ENCODE measurements at regions not wholly inside any gene's neighbourhood (a gene's known extent, or its start where the extent isn't known, plus 50 kb on each side); places are given as distances from the start of the nearest gene placed in this dataset.

DNA sequence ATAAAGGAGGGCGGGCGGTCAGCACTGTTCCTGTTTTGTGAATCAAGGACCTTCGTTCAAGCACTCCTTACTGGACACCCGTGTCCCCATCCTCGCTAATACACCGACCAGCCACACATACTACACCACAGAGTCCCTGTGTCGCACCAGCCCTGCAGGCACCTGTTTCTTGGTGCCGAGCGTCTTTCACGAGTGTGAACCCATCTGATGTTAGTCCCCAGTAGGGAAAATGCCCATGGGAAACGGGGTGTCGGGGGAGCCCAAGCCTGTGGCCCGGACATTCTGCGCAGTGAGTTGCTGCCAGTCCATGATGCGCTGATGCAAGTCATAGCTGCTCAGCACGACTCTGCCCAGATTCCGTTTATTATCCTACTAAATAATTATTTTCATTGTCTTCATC is 74.7 kb downstream of the TTLL2 start:
- Histone ChIP-seq H2AFZ (ENCODE audit: low read depth) (no peak overlapping the region), H3K9me2 (no peaks in the 10 kb centered on the region), H4K20me1 (ENCODE audit: insufficient read depth) (no peaks in the 10 kb centered on the region), H3K79me2 (ENCODE audit: insufficient read depth) (no peaks in the 10 kb centered on the region), H3K27ac (ENCODE audit: low read depth in 2 of 2, low read length in 1 of 2) (no peak overlapping the region), H3F3A (replicated peaks; ENCODE audit: insufficient read depth) (no peaks in the 10 kb centered on the region), H3K9me3 (no peaks in the 10 kb centered on the region), H3K9ac (no peak overlapping the region), H3K4me1 (ENCODE audit: control insufficient read depth in 1 of 2, insufficient read depth in 2 of 2, low read depth in 1 of 2, low read length in 1 of 2) (no peaks in the 10 kb centered on the region), H3K36me3 (replicated peaks in 1 of 2; ENCODE audit: control insufficient read depth in 1 of 2, insufficient read depth in 2 of 2, low read length in 1 of 2) (no peaks in the 10 kb centered on the region), H3K27me3 (ENCODE audit: insufficient read depth) (no peaks in the 10 kb centered on the region), H3K4me3 (ENCODE audit: low read depth in 2 of 2, low read length in 1 of 2) (no peak overlapping the region), H3K4me2 (no peak overlapping the region)
- ChIA-PET POLR2A (no interaction called here), CTCF (no interaction called here)
- TF ChIP-seq RCOR1 (IDR thresholded peaks at IDR 0.05; ENCODE audit: low read length), result no peak
- TF ChIP-seq ELF1 (IDR thresholded peaks at IDR 0.05), result no peak
- TF ChIP-seq, protein P1, sequence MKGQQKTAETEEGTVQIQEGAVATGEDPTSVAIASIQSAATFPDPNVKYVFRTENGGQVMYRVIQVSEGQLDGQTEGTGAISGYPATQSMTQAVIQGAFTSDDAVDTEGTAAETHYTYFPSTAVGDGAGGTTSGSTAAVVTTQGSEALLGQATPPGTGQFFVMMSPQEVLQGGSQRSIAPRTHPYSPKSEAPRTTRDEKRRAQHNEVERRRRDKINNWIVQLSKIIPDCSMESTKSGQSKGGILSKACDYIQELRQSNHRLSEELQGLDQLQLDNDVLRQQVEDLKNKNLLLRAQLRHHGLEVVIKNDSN (IDR thresholded peaks at IDR 0.05; ENCODE audit: borderline replicate concordance, low read depth), result no peak
- no peak for TF ChIP-seq POLR2AphosphoS5 (IDR thresholded peaks at IDR 0.05; ENCODE audit: low read depth, low read length)
- TF ChIP-seq RAD21 (IDR thresholded peaks at IDR 0.05; ENCODE audit: low read length), result no peak
- TF ChIP-seq, protein P2, sequence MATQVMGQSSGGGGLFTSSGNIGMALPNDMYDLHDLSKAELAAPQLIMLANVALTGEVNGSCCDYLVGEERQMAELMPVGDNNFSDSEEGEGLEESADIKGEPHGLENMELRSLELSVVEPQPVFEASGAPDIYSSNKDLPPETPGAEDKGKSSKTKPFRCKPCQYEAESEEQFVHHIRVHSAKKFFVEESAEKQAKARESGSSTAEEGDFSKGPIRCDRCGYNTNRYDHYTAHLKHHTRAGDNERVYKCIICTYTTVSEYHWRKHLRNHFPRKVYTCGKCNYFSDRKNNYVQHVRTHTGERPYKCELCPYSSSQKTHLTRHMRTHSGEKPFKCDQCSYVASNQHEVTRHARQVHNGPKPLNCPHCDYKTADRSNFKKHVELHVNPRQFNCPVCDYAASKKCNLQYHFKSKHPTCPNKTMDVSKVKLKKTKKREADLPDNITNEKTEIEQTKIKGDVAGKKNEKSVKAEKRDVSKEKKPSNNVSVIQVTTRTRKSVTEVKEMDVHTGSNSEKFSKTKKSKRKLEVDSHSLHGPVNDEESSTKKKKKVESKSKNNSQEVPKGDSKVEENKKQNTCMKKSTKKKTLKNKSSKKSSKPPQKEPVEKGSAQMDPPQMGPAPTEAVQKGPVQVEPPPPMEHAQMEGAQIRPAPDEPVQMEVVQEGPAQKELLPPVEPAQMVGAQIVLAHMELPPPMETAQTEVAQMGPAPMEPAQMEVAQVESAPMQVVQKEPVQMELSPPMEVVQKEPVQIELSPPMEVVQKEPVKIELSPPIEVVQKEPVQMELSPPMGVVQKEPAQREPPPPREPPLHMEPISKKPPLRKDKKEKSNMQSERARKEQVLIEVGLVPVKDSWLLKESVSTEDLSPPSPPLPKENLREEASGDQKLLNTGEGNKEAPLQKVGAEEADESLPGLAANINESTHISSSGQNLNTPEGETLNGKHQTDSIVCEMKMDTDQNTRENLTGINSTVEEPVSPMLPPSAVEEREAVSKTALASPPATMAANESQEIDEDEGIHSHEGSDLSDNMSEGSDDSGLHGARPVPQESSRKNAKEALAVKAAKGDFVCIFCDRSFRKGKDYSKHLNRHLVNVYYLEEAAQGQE (IDR thresholded peaks at IDR 0.05; ENCODE audit: low read depth, low read length), result no peak
- TF ChIP-seq, protein P3, sequence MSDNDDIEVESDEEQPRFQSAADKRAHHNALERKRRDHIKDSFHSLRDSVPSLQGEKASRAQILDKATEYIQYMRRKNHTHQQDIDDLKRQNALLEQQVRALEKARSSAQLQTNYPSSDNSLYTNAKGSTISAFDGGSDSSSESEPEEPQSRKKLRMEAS (IDR thresholded peaks at IDR 0.05; ENCODE audit: low read depth), result no peak
- no peak for TF ChIP-seq JUND (IDR thresholded peaks at IDR 0.05)
- no peak for TF ChIP-seq TAF1 (IDR thresholded peaks at IDR 0.05; ENCODE audit: borderline replicate concordance, low read depth, low read length)
- TF ChIP-seq, protein P4, sequence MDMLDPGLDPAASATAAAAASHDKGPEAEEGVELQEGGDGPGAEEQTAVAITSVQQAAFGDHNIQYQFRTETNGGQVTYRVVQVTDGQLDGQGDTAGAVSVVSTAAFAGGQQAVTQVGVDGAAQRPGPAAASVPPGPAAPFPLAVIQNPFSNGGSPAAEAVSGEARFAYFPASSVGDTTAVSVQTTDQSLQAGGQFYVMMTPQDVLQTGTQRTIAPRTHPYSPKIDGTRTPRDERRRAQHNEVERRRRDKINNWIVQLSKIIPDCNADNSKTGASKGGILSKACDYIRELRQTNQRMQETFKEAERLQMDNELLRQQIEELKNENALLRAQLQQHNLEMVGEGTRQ (IDR thresholded peaks at IDR 0.05; ENCODE audit: borderline replicate concordance, low read depth, low read length), result no peak
- TF ChIP-seq, protein P5, sequence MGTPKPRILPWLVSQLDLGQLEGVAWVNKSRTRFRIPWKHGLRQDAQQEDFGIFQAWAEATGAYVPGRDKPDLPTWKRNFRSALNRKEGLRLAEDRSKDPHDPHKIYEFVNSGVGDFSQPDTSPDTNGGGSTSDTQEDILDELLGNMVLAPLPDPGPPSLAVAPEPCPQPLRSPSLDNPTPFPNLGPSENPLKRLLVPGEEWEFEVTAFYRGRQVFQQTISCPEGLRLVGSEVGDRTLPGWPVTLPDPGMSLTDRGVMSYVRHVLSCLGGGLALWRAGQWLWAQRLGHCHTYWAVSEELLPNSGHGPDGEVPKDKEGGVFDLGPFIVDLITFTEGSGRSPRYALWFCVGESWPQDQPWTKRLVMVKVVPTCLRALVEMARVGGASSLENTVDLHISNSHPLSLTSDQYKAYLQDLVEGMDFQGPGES (IDR thresholded peaks at IDR 0.05; ENCODE audit: low read depth, low read length), result no peak
- no peak for TF ChIP-seq SIN3A (IDR thresholded peaks at IDR 0.05; ENCODE audit: borderline replicate concordance, low read depth, low read length)
- TF ChIP-seq MXI1 (IDR thresholded peaks at IDR 0.05; ENCODE audit: low read depth, low read length), result no peak
- no peak for TF ChIP-seq CHD2 (IDR thresholded peaks at IDR 0.05; ENCODE audit: low read length, partially characterized antibody)
- no peak for TF ChIP-seq FOXJ3 (CRISPR knock-in tag; IDR thresholded peaks at IDR 0.05)
- TF ChIP-seq, protein P6, sequence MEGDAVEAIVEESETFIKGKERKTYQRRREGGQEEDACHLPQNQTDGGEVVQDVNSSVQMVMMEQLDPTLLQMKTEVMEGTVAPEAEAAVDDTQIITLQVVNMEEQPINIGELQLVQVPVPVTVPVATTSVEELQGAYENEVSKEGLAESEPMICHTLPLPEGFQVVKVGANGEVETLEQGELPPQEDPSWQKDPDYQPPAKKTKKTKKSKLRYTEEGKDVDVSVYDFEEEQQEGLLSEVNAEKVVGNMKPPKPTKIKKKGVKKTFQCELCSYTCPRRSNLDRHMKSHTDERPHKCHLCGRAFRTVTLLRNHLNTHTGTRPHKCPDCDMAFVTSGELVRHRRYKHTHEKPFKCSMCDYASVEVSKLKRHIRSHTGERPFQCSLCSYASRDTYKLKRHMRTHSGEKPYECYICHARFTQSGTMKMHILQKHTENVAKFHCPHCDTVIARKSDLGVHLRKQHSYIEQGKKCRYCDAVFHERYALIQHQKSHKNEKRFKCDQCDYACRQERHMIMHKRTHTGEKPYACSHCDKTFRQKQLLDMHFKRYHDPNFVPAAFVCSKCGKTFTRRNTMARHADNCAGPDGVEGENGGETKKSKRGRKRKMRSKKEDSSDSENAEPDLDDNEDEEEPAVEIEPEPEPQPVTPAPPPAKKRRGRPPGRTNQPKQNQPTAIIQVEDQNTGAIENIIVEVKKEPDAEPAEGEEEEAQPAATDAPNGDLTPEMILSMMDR (IDR thresholded peaks at IDR 0.05), result no peak
- DNase-seq, result no peak
- 56% methylated on average over 16 of the region's 17 CpGs for WGBS (ENCODE audit: low lambda C conversion rate)

Measured in SK-N-SH (cell line).